HG03095 (cell line): ENCODE measurements at regions not wholly inside any gene's neighbourhood (a gene's known extent, or its start where the extent isn't known, plus 50 kb on each side); places are given as distances from the start of the nearest gene placed in this dataset.

Experiments used
- ATAC-seq: cut with Tn5 transposase; IDR thresholded peaks from one replicate; pipeline ENCODE4 v1.9.1; 2021; ENCODE audit warnings: moderate library complexity; ENCODE audit not compliant: unreplicated experiment

GRCh38 chr2:128399690-128400291, 81.1 kb upstream of the HS6ST1 start:
- no peak for ATAC-seq

- no peak for ATAC-seq
These were observed 83.0 kb upstream of the HS6ST1 start for GRCh38 chr2:128401680-128402079.

- no peak for ATAC-seq
These were observed 84.4 kb upstream of the HS6ST1 start for GRCh38 chr2:128402911-128403670.

GRCh38 chr2:128403814-128404708, 85.4 kb upstream of the HS6ST1 start:
- ATAC-seq = no peak

GRCh38 chr2:128404709-128405466, 86.2 kb upstream of the HS6ST1 start:
- no peak for ATAC-seq

- no peak for ATAC-seq
These were observed 86.8 kb upstream of the HS6ST1 start for GRCh38 chr2:128405467-128405900.

- ATAC-seq = no peak
These were observed 87.4 kb upstream of the HS6ST1 start for GRCh38 chr2:128405981-128406613.

- no peak for ATAC-seq
These were observed 88.3 kb upstream of the HS6ST1 start for GRCh38 chr2:128406736-128407554.

GRCh38 chr2:128408349-128409305, 90.0 kb upstream of the HS6ST1 start:
- ATAC-seq = no peak

- ATAC-seq = no peak
These were observed 90.8 kb upstream of the HS6ST1 start for GRCh38 chr2:128409326-128410034.

- ATAC-seq = no peak
These were observed 91.5 kb upstream of the HS6ST1 start for GRCh38 chr2:128410035-128410757.

GRCh38 chr2:128410758-128411215, 92.1 kb upstream of the HS6ST1 start:
- no peak for ATAC-seq

- no peak for ATAC-seq
These were observed 92.8 kb upstream of the HS6ST1 start for GRCh38 chr2:128411431-128411830.

GRCh38 chr2:128412181-128412871, 93.7 kb upstream of the HS6ST1 start:
- ATAC-seq = no peak

- no peak for ATAC-seq
These were observed 94.5 kb upstream of the HS6ST1 start for GRCh38 chr2:128413014-128413717.
